MG63 (cell line): ENCODE measurements at regions not wholly inside any gene's neighbourhood (a gene's known extent, or its start where the extent isn't known, plus 50 kb on each side); places are given as distances from the start of the nearest gene placed in this dataset.

ENCODE experiments used
- DNase-seq: peaks from one replicate; pipeline ENCODE4 v3.0.0-alpha.2; 2020
- H3K27me3 ChIP-seq: fragments of 250-450 bp; sonication (Bioruptor Pico); 2 replicates; pipeline ENCODE4 v1.5.1; 2020; ENCODE audit warnings: mild to moderate bottlenecking, moderate library complexity
- H3K36me3 ChIP-seq: fragments of 250-450 bp; sonication (Bioruptor Pico); 2 replicates; pipeline ENCODE4 v1.5.1; 2020; ENCODE audit warnings: mild to moderate bottlenecking, moderate library complexity
- H3K4me3 ChIP-seq: fragments of 250-450 bp; sonication (Bioruptor Pico); 2 replicates; pipeline ENCODE4 v1.5.1; 2020; ENCODE audit warnings: mild to moderate bottlenecking, moderate library complexity
- H3K9me3 ChIP-seq: fragments of 250-450 bp; sonication (Bioruptor Pico); 2 replicates; pipeline ENCODE4 v1.5.1; 2020; ENCODE audit warnings: mild to moderate bottlenecking, moderate library complexity

DNA sequence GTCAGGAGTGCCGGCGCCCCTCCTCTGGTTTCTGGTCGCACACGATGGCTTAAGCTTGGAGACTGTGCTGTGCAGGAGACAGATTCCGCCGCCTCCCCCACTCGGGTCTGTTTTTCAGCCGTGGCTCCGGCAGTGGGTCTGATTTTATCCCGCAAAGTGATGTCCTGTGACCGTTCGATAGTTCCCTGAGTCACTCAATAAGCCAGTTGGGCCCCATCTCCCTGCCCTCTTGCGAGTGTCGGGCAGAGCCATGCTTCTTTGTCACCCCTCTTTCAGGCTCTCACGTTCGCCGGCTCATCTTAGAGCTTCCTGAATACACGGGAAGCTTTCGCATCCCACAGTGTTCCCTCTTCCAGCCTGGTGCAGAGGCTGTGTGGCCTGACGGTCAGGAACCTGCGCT, 127.8 kb upstream of the RFLNA start:
- Histone ChIP-seq H3K4me3 (no peak overlapping the region), H3K36me3 (no peaks in the 10 kb centered on the region), H3K9me3 (no peaks in the 10 kb centered on the region; the same call in 1 of the 2 replicates), H3K27me3 (no peaks in the 10 kb centered on the region; the same call in 1 of the 2 replicates)
- DNase-seq = no peak

GRCh38 chr12:124168016-124168786, 126.7 kb upstream of the RFLNA start:
- no peak overlapping the region for H3K4me3 ChIP-seq
- no peaks in the 10 kb centered on the region for H3K36me3 ChIP-seq
- no peaks in the 10 kb centered on the region; the same call in 1 of the 2 replicates for H3K27me3 ChIP-seq
- no peak for DNase-seq
- no peaks in the 10 kb centered on the region for H3K9me3 ChIP-seq

- Histone ChIP-seq H3K9me3 (no peaks in the 10 kb centered on the region), H3K27me3 (no peaks in the 10 kb centered on the region; the same call in 1 of the 2 replicates), H3K36me3 (no peaks in the 10 kb centered on the region), H3K4me3 (no peak overlapping the region)
- DNase-seq = no peak
These were observed 125.2 kb upstream of the RFLNA start for GRCh38 chr12:124169577-124170284.

- no peaks in the 10 kb centered on the region for H3K9me3 ChIP-seq
These were observed 124.1 kb upstream of the RFLNA start for GRCh38 chr12:124170760-124171159.

DNA sequence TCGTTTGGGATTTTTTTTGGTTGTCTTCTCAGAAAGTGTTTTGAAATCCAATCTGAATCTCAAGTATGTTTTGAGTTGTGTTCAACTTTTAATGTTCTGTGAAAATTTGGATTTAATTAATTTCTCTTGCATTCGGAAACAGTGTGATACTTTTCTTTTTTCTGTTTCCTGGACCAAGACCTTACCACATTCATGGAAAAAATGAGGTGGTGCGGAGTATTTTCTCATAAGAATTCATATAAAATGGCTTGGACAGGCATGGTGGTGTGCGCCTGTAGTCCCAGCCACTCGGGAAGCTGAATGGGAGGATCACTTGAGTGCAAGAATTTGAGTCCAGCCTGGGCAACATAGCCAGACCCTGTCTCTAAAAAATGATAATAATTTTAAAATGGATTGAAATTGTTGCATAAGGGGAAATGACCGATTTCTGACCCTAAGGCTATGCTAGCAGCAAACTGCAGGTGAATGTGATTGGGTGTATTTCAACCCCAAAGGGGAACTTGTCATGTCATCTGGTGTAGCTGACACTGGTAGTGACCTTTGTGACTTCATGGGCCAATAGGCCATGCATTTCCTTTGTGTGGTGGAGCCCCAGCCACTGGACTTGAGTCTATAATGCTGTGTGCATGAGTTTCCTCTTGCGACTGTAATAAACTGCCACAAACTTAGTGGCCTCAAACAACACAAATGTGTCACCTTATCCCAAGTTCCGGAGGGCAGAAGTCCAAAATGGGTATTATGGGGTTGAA, 123.5 kb upstream of the RFLNA start:
- DNase-seq = no peak
- H3K9me3 ChIP-seq = no peaks in the 10 kb centered on the region
- no peak overlapping the region for H3K4me3 ChIP-seq
- H3K27me3 ChIP-seq = no peaks in the 10 kb centered on the region; the same call in 1 of the 2 replicates
- H3K36me3 ChIP-seq = no peaks in the 10 kb centered on the region

More at GRCh38 chr12:124170760-124171159, 124.1 kb upstream of the RFLNA start:
- no peak overlapping the region for H3K4me3 ChIP-seq
- H3K36me3 ChIP-seq = no peaks in the 10 kb centered on the region
- no peak for DNase-seq
- H3K27me3 ChIP-seq = no peaks in the 10 kb centered on the region; the same call in 1 of the 2 replicates

GRCh38 chr12:124172636-124173035, 122.3 kb upstream of the RFLNA start:
- H3K4me3 ChIP-seq = no peak overlapping the region
- H3K9me3 ChIP-seq = no peaks in the 10 kb centered on the region
- H3K27me3 ChIP-seq = no peaks in the 10 kb centered on the region; the same call in 1 of the 2 replicates
- DNase-seq = no peak
- H3K36me3 ChIP-seq = no peaks in the 10 kb centered on the region

- H3K27me3 ChIP-seq = no peaks in the 10 kb centered on the region; the same call in 1 of the 2 replicates
- H3K36me3 ChIP-seq = no peaks in the 10 kb centered on the region
- no peaks in the 10 kb centered on the region for H3K9me3 ChIP-seq
- DNase-seq = no peak
- H3K4me3 ChIP-seq = no peak overlapping the region
These were observed 121.2 kb upstream of the RFLNA start for GRCh38 chr12:124173692-124174091.

DNA sequence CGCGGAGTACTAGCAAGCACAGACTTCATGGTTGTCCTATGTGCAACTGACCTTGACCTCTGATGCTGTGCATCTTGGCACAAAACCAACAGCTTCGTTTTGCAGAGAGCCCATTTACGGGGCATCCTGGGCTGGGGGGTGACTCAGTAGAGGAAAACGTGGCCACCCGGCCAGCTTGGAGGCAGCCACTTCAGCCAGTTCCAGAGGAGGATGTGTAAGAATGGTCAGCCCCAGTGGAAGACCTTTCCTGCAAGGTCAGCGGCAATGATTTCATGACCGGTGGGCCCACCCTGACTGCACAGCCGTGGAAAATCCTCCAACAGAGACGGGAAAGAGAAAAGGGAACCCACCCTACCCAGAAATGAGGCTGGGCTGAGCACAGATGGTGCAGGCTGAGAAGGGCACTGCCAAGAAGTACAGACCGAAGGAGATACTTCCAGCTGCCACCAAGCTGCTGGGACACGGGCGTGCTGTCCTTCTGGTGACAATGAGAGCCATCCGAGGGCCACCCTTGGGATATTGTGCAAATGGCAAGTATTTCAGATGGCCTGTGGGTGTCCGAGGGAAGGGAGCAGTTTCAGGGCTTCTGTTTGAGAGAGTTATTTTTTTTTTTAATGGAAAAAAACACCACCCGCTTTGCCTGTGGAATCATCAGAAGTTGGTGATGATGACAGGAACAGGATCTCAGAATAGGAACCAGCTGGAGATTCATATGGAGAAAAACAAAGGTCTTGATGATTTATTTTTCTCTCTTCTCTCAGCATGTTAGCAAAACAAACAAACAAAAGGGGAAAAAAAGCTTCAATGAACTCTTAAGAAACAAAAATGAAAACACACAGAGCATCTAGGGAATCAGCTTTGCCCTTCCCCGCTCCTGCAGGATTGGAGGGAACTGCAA, 120.2 kb upstream of the RFLNA start:
- Histone ChIP-seq H3K4me3 (no peak overlapping the region), H3K36me3 (no peaks in the 10 kb centered on the region), H3K9me3 (no peaks in the 10 kb centered on the region), H3K27me3 (no peaks in the 10 kb centered on the region)
- peak; percentile 47 for DNase-seq

- no peaks in the 10 kb centered on the region for H3K36me3 ChIP-seq
- no peaks in the 10 kb centered on the region for H3K9me3 ChIP-seq
- H3K4me3 ChIP-seq = no peak overlapping the region
- DNase-seq = no peak
- no peaks in the 10 kb centered on the region for H3K27me3 ChIP-seq
These were observed 119.2 kb upstream of the RFLNA start for GRCh38 chr12:124175704-124176103.

DNA sequence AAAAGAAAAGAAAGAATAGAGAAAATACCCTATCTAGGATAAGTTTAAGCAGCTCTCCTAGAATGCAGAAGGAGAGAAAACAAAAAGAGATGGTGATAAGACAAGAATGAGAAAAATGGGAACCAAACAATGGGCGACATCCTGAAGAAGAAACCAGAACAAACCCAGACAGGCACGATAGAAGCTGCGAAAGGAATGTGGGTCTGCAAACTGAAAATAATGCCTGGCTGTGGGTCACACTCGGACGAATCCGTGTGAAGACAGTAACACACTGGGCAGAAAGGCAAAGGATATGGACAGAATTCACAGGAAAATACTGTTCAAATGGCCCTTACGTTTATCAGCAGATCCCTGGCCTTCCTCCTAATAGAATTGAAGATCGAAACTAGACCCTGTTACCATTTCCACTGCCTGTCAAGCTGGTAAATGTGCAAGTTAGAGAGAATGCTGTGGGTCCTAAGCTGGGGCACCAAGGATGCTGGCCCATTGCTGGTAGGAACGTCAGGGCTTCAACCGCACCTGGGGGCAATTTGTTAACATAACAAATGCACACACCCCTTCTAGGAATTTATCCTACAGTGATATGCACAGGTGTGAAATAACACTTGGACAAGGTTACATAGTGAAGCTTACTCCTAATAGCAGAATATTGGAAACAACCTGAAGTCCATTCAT, 117.5 kb upstream of the RFLNA start:
- Histone ChIP-seq H3K9me3 (no peaks in the 10 kb centered on the region), H3K4me3 (no peak overlapping the region), H3K36me3 (no peaks in the 10 kb centered on the region), H3K27me3 (no peaks in the 10 kb centered on the region)
- DNase-seq = no peak

GRCh38 chr12:124177951-124178316, 117.0 kb upstream of the RFLNA start:
- Histone ChIP-seq H3K27me3 (no peaks in the 10 kb centered on the region), H3K9me3 (no peaks in the 10 kb centered on the region), H3K36me3 (no peaks in the 10 kb centered on the region), H3K4me3 (no peak overlapping the region)
- no peak for DNase-seq

DNA sequence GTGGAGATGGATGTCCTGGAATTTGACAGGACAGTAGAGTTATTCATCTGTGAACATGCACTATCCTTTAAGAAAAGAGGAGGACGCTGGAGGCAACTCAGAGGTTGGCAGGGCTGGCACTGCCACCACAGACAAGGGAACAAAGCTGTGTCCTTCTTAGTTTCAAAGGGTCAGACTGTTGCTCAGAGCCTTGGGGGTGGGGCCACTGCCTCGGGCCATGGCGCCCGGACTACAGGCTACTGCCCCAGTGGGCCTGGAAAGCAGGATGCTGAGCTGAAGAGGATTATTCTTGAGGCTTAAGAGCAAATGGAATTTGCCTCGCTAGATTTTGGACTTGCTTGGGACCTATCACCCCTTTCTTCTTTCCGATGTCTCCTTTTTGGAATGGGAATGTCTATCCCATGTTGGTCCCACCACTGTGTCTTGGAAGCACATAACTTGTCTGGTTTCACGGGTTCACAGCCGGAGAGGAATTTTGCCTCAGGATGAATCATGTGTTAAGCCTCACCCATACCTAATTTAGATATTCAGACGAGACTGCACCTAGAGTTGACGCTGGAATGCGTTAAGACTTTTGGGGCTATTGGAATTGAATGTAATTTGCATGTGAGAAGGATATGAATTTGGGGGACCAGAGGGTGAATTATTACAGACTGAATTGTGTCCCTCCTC, 114.8 kb upstream of the RFLNA start:
- Histone ChIP-seq H3K4me3 (no peak overlapping the region), H3K9me3 (no peaks in the 10 kb centered on the region), H3K27me3 (no peaks in the 10 kb centered on the region), H3K36me3 (no peaks in the 10 kb centered on the region)
- no peak for DNase-seq

DNA sequence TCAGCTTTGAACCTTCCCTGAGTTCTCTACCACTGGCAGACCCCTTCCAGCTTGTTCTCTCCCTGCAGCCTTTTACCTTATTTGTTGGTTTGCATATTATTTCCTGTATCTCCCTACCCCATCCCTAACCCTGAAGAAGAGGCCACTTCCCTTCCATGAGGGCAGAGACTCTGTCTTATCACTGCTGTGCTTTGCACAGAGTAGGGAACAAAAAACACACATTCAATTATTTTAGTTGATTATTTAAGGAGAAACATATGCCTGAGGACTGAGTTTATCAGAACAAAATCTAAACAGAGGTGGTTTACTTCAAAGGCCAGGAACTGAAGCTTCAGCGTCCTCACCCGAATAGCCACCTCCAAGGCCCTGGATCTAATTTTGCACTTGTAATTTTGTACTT, 111.7 kb upstream of the RFLNA start:
- no peak overlapping the region for H3K4me3 ChIP-seq
- H3K9me3 ChIP-seq = no peaks in the 10 kb centered on the region
- no peaks in the 10 kb centered on the region for H3K27me3 ChIP-seq
- DNase-seq = no peak
- no peaks in the 10 kb centered on the region for H3K36me3 ChIP-seq

DNA sequence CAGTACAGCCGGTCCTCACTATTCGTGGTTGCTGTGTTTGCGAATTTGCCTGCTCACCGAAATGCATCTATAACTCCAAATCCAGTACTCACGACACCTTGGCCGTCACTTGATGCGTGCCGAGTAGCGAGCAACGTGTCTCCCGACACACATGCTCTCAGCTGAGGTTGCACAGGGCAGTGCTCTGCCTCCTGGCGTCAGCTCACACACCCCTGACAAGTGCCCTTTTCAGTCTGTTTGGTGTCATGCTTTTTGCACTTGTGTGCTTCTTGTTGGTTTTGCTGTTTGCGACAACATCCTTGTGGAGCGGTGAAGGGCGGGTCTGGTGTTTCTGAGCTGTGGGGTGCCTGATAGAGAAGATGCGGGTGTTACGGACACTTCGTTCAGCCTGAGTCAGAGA, 110.4 kb upstream of the RFLNA start:
- no peak for DNase-seq
- Histone ChIP-seq H3K27me3 (no peaks in the 10 kb centered on the region), H3K4me3 (no peak overlapping the region)

DNA sequence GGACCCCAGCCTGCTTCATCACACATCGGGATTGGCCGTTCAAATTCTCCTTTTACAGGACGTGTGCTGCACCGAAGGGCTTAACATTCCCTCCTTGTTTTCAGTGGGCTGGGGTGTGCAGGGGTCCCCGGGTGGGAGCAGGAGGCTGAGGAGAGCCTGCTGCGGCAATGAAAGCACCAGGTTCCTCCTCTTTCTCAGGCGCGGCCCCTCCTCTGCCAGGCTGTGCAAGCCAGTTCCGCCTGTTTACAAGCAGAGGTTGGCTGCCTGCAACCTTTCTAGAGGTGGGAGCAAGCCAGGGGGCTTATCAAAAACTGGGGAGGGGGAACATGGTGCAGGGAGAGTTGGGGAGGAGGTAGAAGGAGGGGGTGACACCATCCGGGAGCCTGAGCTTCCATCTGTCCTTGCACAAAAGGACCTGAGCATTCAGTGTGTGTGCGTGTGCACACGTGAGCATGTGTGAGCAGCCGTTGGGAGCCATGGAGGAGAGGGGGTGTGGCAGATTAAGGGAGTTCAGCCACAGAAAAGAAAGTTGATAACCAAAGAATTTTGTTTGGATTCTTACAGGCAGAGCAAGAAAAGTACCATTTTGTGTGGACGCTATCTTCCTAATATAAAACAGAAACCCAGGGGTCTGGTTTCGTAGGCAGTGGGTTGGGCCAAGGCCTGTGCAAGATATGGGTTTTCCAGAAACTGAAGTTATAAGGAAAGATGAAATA, 108.8 kb upstream of the RFLNA start:
- no peaks in the 10 kb centered on the region for H3K27me3 ChIP-seq
- H3K36me3 ChIP-seq = no peaks in the 10 kb centered on the region
- H3K9me3 ChIP-seq = no peaks in the 10 kb centered on the region
- DNase-seq = no peak
- H3K4me3 ChIP-seq = no peak overlapping the region

More for the DNA sequence above, 110.4 kb upstream of the RFLNA start:
- Histone ChIP-seq H3K36me3 (no peaks in the 10 kb centered on the region), H3K9me3 (no peaks in the 10 kb centered on the region)
